ENCODE measurements at regions not wholly inside any gene's neighbourhood (a gene's known extent, or its start where the extent isn't known, plus 50 kb on each side); places are given as distances from the start of the nearest gene placed in this dataset.
"Not testable (repeated sequence)": the region's sequence is repeated elsewhere in the genome, so short reads cannot be mapped to it uniquely, and the experiment has no call there.

GRCh38 chr14:106287506-106287905 is 761.1 kb downstream of the TMEM121 start:
- no peak for ATAC-seq

DNA sequence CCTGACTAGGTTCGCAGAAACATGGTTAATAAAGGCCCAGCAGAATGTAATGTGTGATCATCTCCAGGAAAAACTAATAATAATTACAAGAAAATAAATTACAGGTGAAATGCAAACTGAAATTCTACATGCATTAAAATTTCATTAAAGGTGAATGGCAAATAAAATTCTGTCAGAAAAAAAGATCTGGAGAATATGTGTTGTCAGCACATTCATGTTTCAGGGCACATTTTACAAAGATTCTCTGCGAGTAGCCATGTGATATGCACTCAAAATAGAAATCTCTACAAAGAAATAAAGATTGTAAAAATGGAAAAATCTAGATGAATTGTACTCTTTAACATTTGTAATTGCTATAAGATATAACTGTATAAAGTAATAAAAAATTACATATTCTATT is 765.2 kb downstream of the TMEM121 start:
- ATAC-seq = no peak

GRCh38 chr14:106294324-106294723 is 767.9 kb downstream of the TMEM121 start:
- ATAC-seq = no peak

- ATAC-seq = not testable (repeated sequence)
Observed at GRCh38 chr14:106300951-106301510, 774.6 kb downstream of the TMEM121 start.

DNA sequence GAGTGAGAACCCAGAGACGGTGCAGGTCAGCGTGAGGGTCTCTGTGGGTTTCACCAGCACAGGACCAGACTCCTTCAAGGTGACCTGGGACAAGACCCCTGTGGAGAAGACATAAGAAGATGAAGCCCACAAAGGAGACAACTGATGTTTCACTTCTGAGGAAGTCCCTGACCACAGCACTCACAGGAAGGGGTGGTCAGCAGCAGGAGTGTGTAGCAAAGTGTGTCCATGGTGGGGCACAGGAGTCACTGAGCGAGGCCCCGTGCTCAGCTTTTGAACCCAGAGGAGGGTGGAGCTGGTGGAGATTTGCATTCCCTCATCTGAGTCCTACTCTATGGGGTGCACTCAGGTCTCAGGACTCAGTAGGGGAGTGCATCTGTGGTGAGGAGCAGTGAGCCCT is 775.2 kb downstream of the TMEM121 start:
- ATAC-seq = not testable (repeated sequence)

GRCh38 chr14:106302661-106303060 is 776.3 kb downstream of the TMEM121 start:
- ATAC-seq = no peak

DNA sequence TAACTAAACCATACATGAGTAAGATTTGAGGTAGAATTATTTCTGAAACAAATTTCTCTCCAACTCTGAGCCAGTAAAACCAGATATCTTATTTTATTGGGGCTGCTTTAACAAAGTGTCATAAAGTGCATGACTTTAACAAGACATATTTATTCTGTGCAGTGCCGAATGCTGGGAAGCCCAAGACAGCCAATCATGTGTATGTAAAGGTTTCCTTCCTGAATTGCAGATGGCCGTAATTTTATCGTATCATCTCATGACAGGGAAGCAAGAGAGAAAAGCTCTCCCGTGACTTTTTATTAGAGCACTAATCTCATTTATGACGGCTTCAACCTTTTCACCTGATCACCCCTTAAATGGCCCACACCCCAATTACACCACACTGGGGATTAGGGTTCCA is 777.9 kb downstream of the TMEM121 start:
- ATAC-seq = no peak

DNA sequence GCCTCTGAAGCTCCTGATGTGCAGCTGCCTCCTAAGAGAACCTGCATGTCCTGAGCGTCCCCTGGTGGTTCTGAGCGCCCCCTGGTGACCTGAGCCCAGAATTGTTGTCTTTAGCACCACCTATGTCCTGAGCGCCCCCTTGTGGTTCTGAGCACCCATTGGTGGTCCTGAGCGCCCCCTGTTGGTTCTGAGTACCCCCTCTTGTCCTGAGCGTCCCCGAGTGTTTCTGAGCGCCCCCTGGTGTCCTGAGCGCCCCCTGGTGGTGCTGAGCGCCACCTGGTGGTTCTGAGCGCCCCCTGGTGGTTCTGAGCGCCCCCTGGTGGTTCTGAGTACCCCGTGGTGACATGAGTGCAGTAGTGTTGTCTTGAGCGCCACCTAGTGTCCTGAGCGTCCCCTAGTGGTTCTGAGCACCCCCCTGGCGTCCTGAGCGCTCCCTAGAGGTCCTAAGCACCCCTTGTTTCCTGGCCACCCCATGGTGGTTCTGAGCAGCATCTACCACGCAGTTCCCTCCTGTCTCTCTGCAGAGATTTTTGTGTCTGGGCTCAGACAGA is 782.5 kb downstream of the TMEM121 start:
- ATAC-seq = peak; percentile 48

DNA sequence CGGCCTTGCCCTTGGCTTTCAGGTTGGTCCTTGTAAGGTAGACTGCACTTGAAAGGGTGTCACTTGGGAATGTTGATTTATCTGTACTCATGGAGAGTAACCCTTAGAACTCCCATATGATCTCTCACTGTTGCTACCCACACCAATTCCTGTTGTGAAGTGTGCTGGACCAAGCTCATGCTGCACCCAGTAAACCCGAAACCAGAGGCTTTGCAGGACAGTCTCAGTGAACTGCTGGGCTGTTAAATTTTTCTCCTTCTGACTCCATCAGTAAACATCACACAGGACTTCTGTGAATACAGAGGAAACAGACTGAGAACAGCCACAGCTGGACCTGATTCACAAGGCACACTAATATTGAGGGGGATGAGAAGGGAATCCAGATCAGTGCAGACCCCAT is 783.0 kb downstream of the TMEM121 start:
- no peak for ATAC-seq

GRCh38 chr14:106315436-106315835 is 789.1 kb downstream of the TMEM121 start:
- ATAC-seq = no peak

- no peak for ATAC-seq
Observed at GRCh38 chr14:106317593-106317992, 791.2 kb downstream of the TMEM121 start.

DNA sequence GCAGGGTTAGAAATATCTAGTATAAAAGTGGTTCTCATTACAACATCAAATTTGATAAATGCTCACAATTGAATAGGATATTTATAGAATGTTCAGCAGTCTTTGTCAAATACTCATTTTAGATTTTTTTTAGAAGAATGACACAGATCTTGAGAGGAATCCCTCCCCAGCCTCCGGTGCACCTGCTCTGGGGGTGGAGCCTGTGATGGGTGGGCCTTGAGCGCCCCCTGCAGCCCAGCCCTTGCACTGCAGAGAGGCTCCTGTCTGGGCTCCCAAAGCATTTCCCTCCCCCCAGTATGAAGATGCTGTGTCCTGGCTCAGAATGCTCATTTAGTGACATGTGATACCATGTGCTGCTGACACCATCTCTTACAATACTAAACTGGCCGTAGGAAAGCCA is 792.3 kb downstream of the TMEM121 start:
- ATAC-seq = no peak

- ATAC-seq = not testable (repeated sequence)
Observed at GRCh38 chr14:106323970-106324369, 797.6 kb downstream of the TMEM121 start.

DNA sequence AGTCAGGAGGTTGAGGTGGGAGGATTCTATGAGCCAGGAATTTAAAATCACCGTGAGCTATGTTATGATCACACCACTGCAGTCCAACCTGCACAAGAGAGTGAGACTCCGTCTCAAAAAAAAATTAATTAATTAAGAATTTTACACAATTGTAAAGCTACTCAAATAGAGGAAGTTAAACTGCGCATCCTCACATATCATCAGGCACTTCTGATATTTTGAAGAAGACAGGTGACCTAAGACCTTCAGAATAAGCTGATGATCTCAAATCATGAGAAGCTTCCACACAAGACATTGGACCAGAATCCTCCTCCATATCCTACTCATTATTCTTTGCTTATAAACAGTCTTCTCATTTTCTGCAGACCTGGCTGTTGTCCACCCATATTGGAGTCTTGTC is 800.9 kb downstream of the TMEM121 start:
- no peak for ATAC-seq

GRCh38 chr14:106327702-106328353 is 801.4 kb downstream of the TMEM121 start:
- not testable (repeated sequence) for ATAC-seq

- ATAC-seq = not testable (repeated sequence)
Observed at GRCh38 chr14:106329243-106329642, 802.9 kb downstream of the TMEM121 start.

DNA sequence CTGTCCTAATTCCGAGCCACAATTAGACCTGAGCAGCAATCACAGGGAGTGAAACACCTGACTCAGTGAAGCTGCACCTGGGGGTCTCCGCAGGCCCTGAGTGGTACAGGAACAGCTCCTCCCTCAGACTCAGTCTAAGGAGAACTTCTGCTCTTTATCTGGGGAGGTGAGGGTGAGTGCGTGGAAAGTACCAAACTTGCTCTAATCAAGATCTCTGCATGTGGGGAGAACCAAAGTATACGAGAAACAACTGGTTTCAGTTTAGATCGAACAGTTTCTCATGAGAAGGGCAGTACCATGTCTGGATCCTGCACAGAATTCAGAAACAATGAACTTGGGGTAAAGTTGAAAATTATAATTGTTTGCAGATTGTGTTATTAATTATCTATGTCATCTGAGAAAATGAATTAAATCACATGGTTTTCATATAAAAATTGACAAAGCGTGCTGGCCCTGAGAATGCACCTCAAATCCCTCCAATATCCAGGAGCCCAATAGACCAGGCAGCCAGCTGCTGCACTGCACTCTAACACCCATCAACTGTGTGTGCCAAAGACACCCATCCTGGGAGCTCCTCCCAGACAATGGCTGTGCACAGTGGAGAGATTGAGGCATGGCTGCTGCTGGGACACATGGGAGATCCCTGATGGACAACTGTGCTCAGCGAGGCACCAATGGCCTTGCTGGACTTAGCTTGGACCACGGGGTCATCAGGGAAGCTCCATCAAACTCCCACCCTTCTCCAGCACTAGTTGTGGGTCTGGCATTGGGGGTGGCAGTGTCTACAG is 803.8 kb downstream of the TMEM121 start:
- ATAC-seq = not testable (repeated sequence)

DNA sequence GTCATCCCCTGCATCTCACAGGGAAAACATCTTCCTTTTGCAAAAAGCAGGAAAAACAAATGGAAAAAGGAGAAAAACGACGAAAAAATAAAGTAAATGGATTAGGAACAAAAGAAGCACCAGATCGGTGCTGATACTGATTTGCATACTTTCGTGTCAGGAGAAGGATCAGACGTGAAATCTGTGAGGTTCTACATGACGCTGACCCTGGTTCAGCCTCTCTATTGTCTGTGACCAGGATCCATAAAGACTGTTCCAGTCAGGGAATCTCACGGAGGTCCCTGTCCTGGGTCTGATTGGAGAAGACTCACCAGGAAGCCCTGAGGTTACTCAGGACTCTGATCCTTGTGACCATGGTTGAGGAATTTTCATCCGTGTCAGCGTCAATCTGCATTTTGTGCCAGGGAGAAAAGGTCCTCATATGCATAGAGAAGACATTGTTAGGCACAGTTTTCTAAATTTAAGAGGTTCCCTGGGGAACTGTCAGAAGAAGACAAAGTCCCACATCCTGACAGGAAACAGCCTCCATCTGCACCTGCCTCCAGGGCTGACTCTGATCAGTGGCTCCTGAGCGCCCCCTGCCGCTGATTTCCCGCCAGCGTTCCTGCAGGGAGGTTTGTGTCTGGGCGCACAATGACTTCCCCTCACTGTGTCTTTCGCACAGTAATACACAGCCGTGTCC is 808.2 kb downstream of the TMEM121 start:
- ATAC-seq = not testable (repeated sequence)

DNA sequence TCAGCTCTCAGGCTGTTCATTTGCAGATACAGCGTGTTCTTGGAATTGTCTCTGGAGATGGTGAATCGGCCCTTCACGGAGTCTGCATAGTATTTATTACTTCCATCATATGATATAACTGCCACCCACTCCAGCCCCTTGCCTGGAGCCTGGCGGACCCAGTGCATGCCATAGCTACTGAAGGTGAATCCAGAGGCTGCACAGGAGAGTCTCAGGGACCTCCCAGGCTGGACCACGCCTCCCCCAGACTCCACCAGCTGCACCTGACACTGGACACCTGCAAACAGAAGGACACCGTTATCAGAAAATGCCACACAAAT is 808.7 kb downstream of the TMEM121 start:
- not testable (repeated sequence) for ATAC-seq

DNA sequence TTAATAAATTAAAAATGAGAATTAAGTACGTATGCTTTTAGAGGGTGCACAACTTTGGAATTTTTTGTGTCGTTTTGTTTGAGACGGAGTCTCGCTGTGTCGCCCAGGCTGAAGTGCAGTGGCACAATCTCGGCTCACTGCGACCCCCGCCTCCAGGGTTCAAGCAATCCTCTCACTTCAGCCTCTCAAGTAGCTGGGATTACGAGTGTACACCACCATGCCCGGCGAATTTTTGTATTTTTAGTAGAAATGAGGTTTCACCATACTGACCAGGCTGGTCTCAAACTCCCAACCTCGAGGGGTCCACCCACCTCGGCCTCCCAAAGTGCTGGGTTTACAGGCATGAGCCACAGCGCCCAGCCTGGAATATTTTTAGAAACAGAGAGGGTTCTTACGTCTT is 812.4 kb downstream of the TMEM121 start:
- ATAC-seq = not testable (repeated sequence)

DNA sequence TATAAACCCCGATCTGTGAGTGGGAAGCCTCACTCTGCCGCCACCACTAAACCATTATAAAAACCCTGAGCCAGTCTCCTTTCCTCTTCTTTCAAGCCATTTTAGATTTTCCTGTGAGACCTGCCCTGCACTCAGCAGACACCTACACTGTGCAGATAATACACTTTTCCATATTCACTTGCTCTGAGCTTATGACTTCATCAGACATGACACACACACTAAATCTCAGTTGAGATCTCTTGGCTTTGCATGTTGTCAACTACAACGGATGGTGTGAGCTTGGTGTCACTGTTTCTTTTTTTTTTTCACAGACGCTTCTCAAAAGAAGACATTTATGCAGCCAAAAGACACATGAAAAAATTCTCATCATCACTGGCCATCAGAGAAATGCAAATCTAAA is 814.3 kb downstream of the TMEM121 start:
- not testable (repeated sequence) for ATAC-seq

DNA sequence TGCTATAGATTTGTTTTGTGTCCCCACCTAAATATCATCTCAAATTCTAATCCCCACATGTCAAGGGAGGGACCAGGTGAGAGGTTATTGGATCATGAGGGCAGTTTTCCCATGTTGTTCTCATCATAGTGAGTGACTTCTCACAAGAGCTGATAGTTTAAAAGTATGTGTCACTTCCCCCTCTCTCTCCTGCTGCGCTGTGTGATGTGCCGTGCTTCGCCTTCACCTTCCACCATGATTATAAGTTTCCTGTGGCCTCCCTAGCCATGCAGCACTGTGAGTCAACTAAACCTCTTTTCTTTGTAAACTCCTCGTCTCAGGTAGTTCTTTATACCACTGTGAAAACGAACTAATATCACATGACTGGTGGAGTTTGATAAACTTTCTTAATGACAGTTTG is 814.8 kb downstream of the TMEM121 start:
- ATAC-seq = not testable (repeated sequence)

DNA sequence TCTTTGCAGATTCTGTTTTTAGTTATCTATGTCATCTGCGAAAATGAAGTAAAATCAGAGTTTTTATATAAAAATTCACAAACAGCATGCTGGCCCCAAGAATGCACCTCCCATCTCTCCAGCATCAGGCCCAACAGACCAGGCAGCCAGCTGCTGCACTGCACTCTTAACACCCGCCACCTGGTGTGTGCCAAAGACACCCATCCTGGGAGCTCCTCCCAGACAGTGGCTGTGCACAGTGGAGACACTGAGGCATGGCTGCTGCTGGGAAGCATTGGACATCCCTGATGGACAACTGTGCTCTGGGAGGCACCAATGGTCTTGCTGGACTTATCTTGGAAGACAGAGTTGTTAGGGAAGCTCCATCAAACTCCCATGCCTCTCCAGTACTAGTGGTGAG is 817.2 kb downstream of the TMEM121 start:
- no peak for ATAC-seq
